Sigmoid colon (tissue), 4 donors: ENCODE measurements at regions not wholly inside any gene's neighbourhood (a gene's known extent, or its start where the extent isn't known, plus 50 kb on each side); places are given as distances from the start of the nearest gene placed in this dataset.

ENCODE experiments used
- POLR2AphosphoS5 ChIP-seq, 4 donors: sonication (generic); formaldehyde crosslinking; IDR thresholded peaks; one replicate each; pipeline ENCODE4 v1.6.1; 2017; ENCODE audit warnings: antibody characterized with exemption in 4 of 4
- TF ChIP-seq, protein P1 (sequence below), 4 experiments: fragments of 450-650 bp in 3 of 4; fragments of 200-600 bp in 1 of 4; IDR thresholded peaks; one replicate each; pipeline ENCODE4 v1.5.1; 2016 to 2019; ENCODE audit warnings: antibody characterized with exemption in 4 of 4, mild to moderate bottlenecking in 3 of 4, moderate library complexity in 2 of 4

DNA sequence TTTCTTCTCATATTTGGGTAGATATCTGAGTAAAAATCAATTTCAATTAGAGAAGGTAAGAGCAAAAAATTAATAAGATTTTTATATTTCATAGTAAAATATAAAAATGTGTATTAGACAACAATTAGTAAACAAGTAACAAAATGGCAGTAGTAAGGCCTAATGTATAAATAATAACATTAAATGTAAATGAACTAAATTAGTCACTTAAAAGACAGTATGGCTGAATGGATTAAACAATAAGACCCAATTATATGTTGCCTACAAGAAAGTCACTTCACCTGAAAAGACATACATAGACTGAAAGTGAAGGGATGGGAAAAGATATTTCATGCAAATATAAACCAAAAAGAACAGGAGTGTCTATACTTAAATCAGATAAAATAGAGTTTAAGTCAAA lies 147.6 kb downstream of the TRMT11 start:
- TF ChIP-seq, protein P1, sequence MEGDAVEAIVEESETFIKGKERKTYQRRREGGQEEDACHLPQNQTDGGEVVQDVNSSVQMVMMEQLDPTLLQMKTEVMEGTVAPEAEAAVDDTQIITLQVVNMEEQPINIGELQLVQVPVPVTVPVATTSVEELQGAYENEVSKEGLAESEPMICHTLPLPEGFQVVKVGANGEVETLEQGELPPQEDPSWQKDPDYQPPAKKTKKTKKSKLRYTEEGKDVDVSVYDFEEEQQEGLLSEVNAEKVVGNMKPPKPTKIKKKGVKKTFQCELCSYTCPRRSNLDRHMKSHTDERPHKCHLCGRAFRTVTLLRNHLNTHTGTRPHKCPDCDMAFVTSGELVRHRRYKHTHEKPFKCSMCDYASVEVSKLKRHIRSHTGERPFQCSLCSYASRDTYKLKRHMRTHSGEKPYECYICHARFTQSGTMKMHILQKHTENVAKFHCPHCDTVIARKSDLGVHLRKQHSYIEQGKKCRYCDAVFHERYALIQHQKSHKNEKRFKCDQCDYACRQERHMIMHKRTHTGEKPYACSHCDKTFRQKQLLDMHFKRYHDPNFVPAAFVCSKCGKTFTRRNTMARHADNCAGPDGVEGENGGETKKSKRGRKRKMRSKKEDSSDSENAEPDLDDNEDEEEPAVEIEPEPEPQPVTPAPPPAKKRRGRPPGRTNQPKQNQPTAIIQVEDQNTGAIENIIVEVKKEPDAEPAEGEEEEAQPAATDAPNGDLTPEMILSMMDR (IDR thresholded peaks at IDR 0.05): no peak
- no peak for TF ChIP-seq POLR2AphosphoS5 (IDR thresholded peaks at IDR 0.05)
